Panc1 (cell line): ENCODE measurements at regions not wholly inside any gene's neighbourhood (a gene's known extent, or its start where the extent isn't known, plus 50 kb on each side); places are given as distances from the start of the nearest gene placed in this dataset.

ENCODE experiments used
- ATAC-seq: fragments of 200-7000 bp; cut with Tn5 transposase; 2 replicates; pipeline ENCODE4 v1.9.1; 2020; ENCODE audit warnings: mild to moderate bottlenecking, moderate library complexity
- BruUV-seq: library from RNA; stranded (reverse); fragments of 400-500 nt; replicated peaks from 2 replicates; lab custom pipeline; 2021; lab: Mats Ljungman, UMichigan
- CTCF ChIA-PET: fragments of 300-600 bp; sonication (Branson Sonifier 250); formaldehyde crosslinking; loops from one replicate; lab custom pipeline; 2022; ENCODE audit warnings: antibody characterized with exemption; lab: Charles Lee
- POLR2A ChIA-PET: fragments of 300-600 bp; sonication (Branson Sonifier 250); formaldehyde crosslinking; loops from one replicate; lab custom pipeline; 2022; ENCODE audit warnings: antibody characterized with exemption; lab: Charles Lee
- DNase-seq: peaks from one replicate; pipeline ENCODE4 v3.0.0-alpha.2; 2010; ENCODE audit warnings: low read depth, low spot score
- H3K27ac ChIP-seq: 2 replicates; pipeline ENCODE4 v1.5.1; 2011; ENCODE audit warnings: mild to moderate bottlenecking, low read length, inconsistent platforms
- H3K27me3 ChIP-seq: fragments of 200-500 bp; sonication (Bioruptor generic); 2 replicates; pipeline ENCODE4 v1.6.0; 2014; ENCODE audit warnings: low read length, inconsistent platforms; ENCODE audit not compliant: control insufficient read depth, insufficient read depth
- H3K36me3 ChIP-seq: fragments of 200-500 bp; sonication (Bioruptor generic); 2 replicates; pipeline ENCODE4 v1.5.1; 2014; ENCODE audit warnings: inconsistent platforms, mild to moderate bottlenecking, low read length, moderate library complexity; ENCODE audit not compliant: control insufficient read depth, insufficient read depth
- H3K4me1 ChIP-seq: 2 replicates; pipeline ENCODE4 v1.5.1; 2011; ENCODE audit warnings: inconsistent platforms, mild to moderate bottlenecking, low read length, moderate library complexity; ENCODE audit not compliant: control insufficient read depth, insufficient read depth
- H3K4me3 ChIP-seq, 2 experiments: 2 replicates each; pipeline ENCODE4 v1.5.1; 2011 to 2012; ENCODE audit warnings: low read depth in 2 of 2, low read length in 2 of 2, mild to moderate bottlenecking in 2 of 2, inconsistent platforms in 1 of 2, moderate library complexity in 1 of 2
- H3K9me3 ChIP-seq: fragments of 200-500 bp; sonication (Bioruptor generic); 2 replicates; pipeline ENCODE4 v1.5.1; 2014; ENCODE audit warnings: low read depth, mild to moderate bottlenecking, inconsistent platforms, low read length, moderate library complexity; ENCODE audit not compliant: control insufficient read depth, insufficient read depth
- CTCF ChIP-seq: fragments of 450-650 bp; IDR thresholded peaks from 2 replicates; pipeline ENCODE4 v1.5.1; 2017; ENCODE audit warnings: mild to moderate bottlenecking
- POLR2AphosphoS5 ChIP-seq: IDR thresholded peaks from 2 replicates; pipeline ENCODE4 v1.6.1; 2012; ENCODE audit warnings: mild to moderate bottlenecking, low read depth, low read length, moderate library complexity
- REST ChIP-seq, 2 experiments: IDR thresholded peaks; 2 replicates each; pipeline ENCODE4 v1.6.1; 2011 to 2012; ENCODE audit warnings: low read depth in 2 of 2, control low read depth in 1 of 2, low read length in 1 of 2, mild to moderate bottlenecking in 1 of 2, moderate library complexity in 1 of 2; ENCODE audit not compliant: insufficient read depth in 1 of 2
- SIN3A ChIP-seq: IDR thresholded peaks from 2 replicates; pipeline ENCODE4 v1.6.1; 2012; ENCODE audit warnings: low read depth, mild to moderate bottlenecking, low read length, moderate library complexity, borderline replicate concordance; ENCODE audit not compliant: insufficient read depth
- TCF7L2 ChIP-seq: IDR thresholded peaks from 2 replicates; pipeline ENCODE4 v1.6.1; 2011; ENCODE audit warnings: mild to moderate bottlenecking, low read depth, low read length, inconsistent platforms
- in situ Hi-C: cut with HindIII; loops from 2 replicates; pipeline ENCODE4 v1.10.0; 2016; ENCODE audit warnings: low sequenced_read_pairs, low pct_unique_long_range_greater_than_20kb
- intact Hi-C: fragments of 100-400 bp; cut with micrococcal nuclease; formaldehyde crosslinking; loops from one replicate; pipeline ENCODE4 v1.10.0; 2022; ENCODE audit not compliant: unreplicated experiment

GRCh38 chr12:19035536-19035935 is 94.0 kb upstream of the PLEKHA5 start:
- H3K9me3 ChIP-seq: no peaks in the 10 kb centered on the region
- in situ Hi-C loops: no loop called here
- DNase-seq (no peak), ATAC-seq (no peak)
- TF ChIP-seq REST (IDR thresholded peaks at IDR 0.05; ENCODE audit: insufficient read depth in 1 of 2, low read depth in 2 of 2, low read length in 1 of 2) (no peak), TCF7L2 (no peak), SIN3A (no peak), POLR2AphosphoS5 (no peak), CTCF (no peak)
- BruUV-seq: no TSS peak
- intact Hi-C loops: no loop called here
- H3K27me3 ChIP-seq: no peaks in the 10 kb centered on the region
- H3K4me1 ChIP-seq: no peaks in the 10 kb centered on the region
- H3K27ac ChIP-seq: no peak overlapping the region
- H3K4me3 ChIP-seq: no peak overlapping the region
- POLR2A ChIA-PET: no interaction called here
- no peaks in the 10 kb centered on the region for H3K36me3 ChIP-seq
- CTCF ChIA-PET: no interaction called here

GRCh38 chr12:19036673-19037357 is 92.7 kb upstream of the PLEKHA5 start:
- BruUV-seq: no TSS peak
- Histone ChIP-seq H3K36me3 (no peaks in the 10 kb centered on the region), H3K9me3 (no peaks in the 10 kb centered on the region), H3K27me3 (no peaks in the 10 kb centered on the region), H3K4me1 (no peaks in the 10 kb centered on the region), H3K27ac (no peak overlapping the region), H3K4me3 (no peak overlapping the region)
- DNase-seq (no peak), ATAC-seq (no peak)
- TF ChIP-seq SIN3A (no peak), REST (IDR thresholded peaks at IDR 0.05; ENCODE audit: insufficient read depth in 1 of 2, low read depth in 2 of 2, low read length in 1 of 2) (no peak), TCF7L2 (no peak), CTCF (no peak), POLR2AphosphoS5 (no peak)
- ChIA-PET POLR2A (no interaction called here), CTCF (no interaction called here)
- in situ Hi-C loops (no loop called here), intact Hi-C loops (no loop called here)
